ENCODE measurements at regions not wholly inside any gene's neighbourhood (a gene's known extent, or its start where the extent isn't known, plus 50 kb on each side); places are given as distances from the start of the nearest gene placed in this dataset.

- H3K27ac ChIP-seq: no peak overlapping the region
- H2AFZ ChIP-seq: no peak overlapping the region
- H3K9me3 ChIP-seq (ENCODE audit: low read depth): no peaks in the 10 kb centered on the region
- H3K4me2 ChIP-seq: no peak overlapping the region
- H3K79me2 ChIP-seq: no peaks in the 10 kb centered on the region
- no peak for DNase-seq (ENCODE audit: low spot score)
- no peaks in the 10 kb centered on the region for H3K36me3 ChIP-seq (replicated peaks; ENCODE audit: insufficient read depth, low read depth)
- no peak for TF ChIP-seq CTCF (IDR thresholded peaks at IDR 0.05; ENCODE audit: poor library complexity)
- TF ChIP-seq EZH2phosphoT487 (IDR thresholded peaks at IDR 0.05; ENCODE audit: low read depth, severe bottlenecking, unreplicated experiment): no peak
- no peak for TF ChIP-seq EZH2 (IDR thresholded peaks at IDR 0.05; ENCODE audit: borderline replicate concordance)
- H4K20me1 ChIP-seq (ENCODE audit: insufficient read depth, poor library complexity, severe bottlenecking): no peaks in the 10 kb centered on the region
- WGBS (ENCODE audit: low lambda C conversion rate, missing lambda C conversion rate): 63% methylated on average over 1 of the region's 1 CpG
- H3K9me2 ChIP-seq (replicated peaks; ENCODE audit: insufficient read depth): no peaks in the 10 kb centered on the region
- no peaks in the 10 kb centered on the region for H3K4me1 ChIP-seq (ENCODE audit: insufficient read depth)
- H3K27me3 ChIP-seq: no peaks in the 10 kb centered on the region
- no peak overlapping the region for H3K4me3 ChIP-seq
Observed at GRCh38 chr5:158414780-158415179, 555.8 kb upstream of the CLINT1 start.

GRCh38 chr5:158414333-158414762 lies 555.4 kb upstream of the CLINT1 start:
- Histone ChIP-seq H3K4me2 (no peak overlapping the region), H2AFZ (no peak overlapping the region)
- 85% methylated on average over 3 of the region's 3 CpGs for WGBS (ENCODE audit: low lambda C conversion rate, missing lambda C conversion rate)

GRCh38 chr5:158413122-158413680 lies 554.3 kb upstream of the CLINT1 start:
- H3K4me2 ChIP-seq: no peak overlapping the region
- H3K79me2 ChIP-seq: no peaks in the 10 kb centered on the region
- no peaks in the 10 kb centered on the region for H3K36me3 ChIP-seq (replicated peaks; ENCODE audit: insufficient read depth, low read depth)
- H3K27me3 ChIP-seq: no peaks in the 10 kb centered on the region
- H3K4me3 ChIP-seq: no peak overlapping the region
- DNase-seq (ENCODE audit: low spot score): no peak
- H3K27ac ChIP-seq: no peak overlapping the region
- H3K9me2 ChIP-seq (replicated peaks; ENCODE audit: insufficient read depth): no peaks in the 10 kb centered on the region
- 98% methylated on average over 4 of the region's 4 CpGs for WGBS (ENCODE audit: low lambda C conversion rate, missing lambda C conversion rate)
- H4K20me1 ChIP-seq (ENCODE audit: insufficient read depth, poor library complexity, severe bottlenecking): no peaks in the 10 kb centered on the region
- no peaks in the 10 kb centered on the region for H3K9me3 ChIP-seq (ENCODE audit: low read depth)
- H2AFZ ChIP-seq: no peak overlapping the region
- H3K4me1 ChIP-seq (ENCODE audit: insufficient read depth): no peaks in the 10 kb centered on the region
- TF ChIP-seq EZH2phosphoT487 (IDR thresholded peaks at IDR 0.05; ENCODE audit: low read depth, severe bottlenecking, unreplicated experiment): no peak
- TF ChIP-seq EZH2 (IDR thresholded peaks at IDR 0.05; ENCODE audit: borderline replicate concordance): no peak
- no peak for TF ChIP-seq CTCF (IDR thresholded peaks at IDR 0.05; ENCODE audit: poor library complexity)

More at GRCh38 chr5:158414333-158414762, 555.4 kb upstream of the CLINT1 start:
- DNase-seq (ENCODE audit: low spot score): no peak
- H3K27me3 ChIP-seq: no peaks in the 10 kb centered on the region
- no peak for TF ChIP-seq EZH2 (IDR thresholded peaks at IDR 0.05; ENCODE audit: borderline replicate concordance)
- no peak for TF ChIP-seq CTCF (IDR thresholded peaks at IDR 0.05; ENCODE audit: poor library complexity)
- no peak for TF ChIP-seq EZH2phosphoT487 (IDR thresholded peaks at IDR 0.05; ENCODE audit: low read depth, severe bottlenecking, unreplicated experiment)
- H3K4me3 ChIP-seq: no peak overlapping the region
- H3K36me3 ChIP-seq (replicated peaks; ENCODE audit: insufficient read depth, low read depth): no peaks in the 10 kb centered on the region
- H3K9me2 ChIP-seq (replicated peaks; ENCODE audit: insufficient read depth): no peaks in the 10 kb centered on the region
- no peak overlapping the region for H3K27ac ChIP-seq
- H4K20me1 ChIP-seq (ENCODE audit: insufficient read depth, poor library complexity, severe bottlenecking): no peaks in the 10 kb centered on the region
- H3K4me1 ChIP-seq (ENCODE audit: insufficient read depth): no peaks in the 10 kb centered on the region
- no peaks in the 10 kb centered on the region for H3K79me2 ChIP-seq
- no peaks in the 10 kb centered on the region for H3K9me3 ChIP-seq (ENCODE audit: low read depth)

GRCh38 chr5:158410976-158411375 lies 552.0 kb upstream of the CLINT1 start:
- H3K4me1 ChIP-seq (ENCODE audit: insufficient read depth): no peaks in the 10 kb centered on the region
- H3K79me2 ChIP-seq: no peaks in the 10 kb centered on the region
- H3K9me3 ChIP-seq (ENCODE audit: low read depth): no peaks in the 10 kb centered on the region
- no peak overlapping the region for H3K27ac ChIP-seq
- H3K36me3 ChIP-seq (replicated peaks; ENCODE audit: insufficient read depth, low read depth): no peaks in the 10 kb centered on the region
- no peak overlapping the region for H3K4me2 ChIP-seq
- TF ChIP-seq EZH2 (IDR thresholded peaks at IDR 0.05; ENCODE audit: borderline replicate concordance) (no peak), CTCF (IDR thresholded peaks at IDR 0.05; ENCODE audit: poor library complexity) (no peak), EZH2phosphoT487 (IDR thresholded peaks at IDR 0.05; ENCODE audit: low read depth, severe bottlenecking, unreplicated experiment) (no peak)
- no peaks in the 10 kb centered on the region for H3K9me2 ChIP-seq (replicated peaks; ENCODE audit: insufficient read depth)
- H4K20me1 ChIP-seq (ENCODE audit: insufficient read depth, poor library complexity, severe bottlenecking): no peaks in the 10 kb centered on the region
- no peak overlapping the region for H2AFZ ChIP-seq
- no peak overlapping the region for H3K4me3 ChIP-seq
- DNase-seq (ENCODE audit: low spot score): no peak
- no peaks in the 10 kb centered on the region for H3K27me3 ChIP-seq
